RWPE2 (cell line): ENCODE measurements at regions not wholly inside any gene's neighbourhood (a gene's known extent, or its start where the extent isn't known, plus 50 kb on each side); places are given as distances from the start of the nearest gene placed in this dataset.

Source experiments
- ATAC-seq: fragments of 200-7000 bp; cut with Tn5 transposase; 3 replicates; pipeline ENCODE4 v1.9.1; 2021; ENCODE audit warnings: low read depth
- DNase-seq: peaks from one replicate; pipeline ENCODE4 v3.0.0-alpha.2; 2020; ENCODE audit warnings: low spot score
- H3K27ac ChIP-seq: fragments of 450-650 bp; 2 replicates; pipeline ENCODE4 v1.5.1; 2017; ENCODE audit warnings: mild to moderate bottlenecking; ENCODE audit not compliant: poor library complexity, severe bottlenecking
- H3K27me3 ChIP-seq: fragments of 250-450 bp; sonication (Bioruptor Pico); 2 replicates; pipeline ENCODE4 v1.5.1; 2021; ENCODE audit warnings: mild to moderate bottlenecking, moderate library complexity; ENCODE audit not compliant: insufficient read depth, poor library complexity, severe bottlenecking
- H3K36me3 ChIP-seq: fragments of 250-450 bp; sonication (Bioruptor Pico); 2 replicates; pipeline ENCODE4 v1.5.1; 2020; ENCODE audit warnings: low read depth, mild to moderate bottlenecking, moderate library complexity
- H3K4me1 ChIP-seq: fragments of 250-450 bp; sonication (Bioruptor Pico); 2 replicates; pipeline ENCODE4 v1.5.1; 2021; ENCODE audit warnings: mild to moderate bottlenecking, moderate library complexity; ENCODE audit not compliant: insufficient read depth, poor library complexity, severe bottlenecking
- H3K4me3 ChIP-seq: fragments of 250-450 bp; sonication (Bioruptor Pico); 2 replicates; pipeline ENCODE4 v1.5.1; 2021; ENCODE audit warnings: mild to moderate bottlenecking, moderate library complexity; ENCODE audit not compliant: severe bottlenecking
- H3K9me3 ChIP-seq: fragments of 250-450 bp; sonication (Bioruptor Pico); 2 replicates; pipeline ENCODE4 v1.5.1; 2021; ENCODE audit warnings: mild to moderate bottlenecking, moderate library complexity; ENCODE audit not compliant: severe bottlenecking
- TF ChIP-seq, protein P1 (sequence below): fragments of 450-650 bp; IDR thresholded peaks from one replicate; pipeline ENCODE4 v1.5.1; 2017; ENCODE audit warnings: mild to moderate bottlenecking, moderate library complexity; ENCODE audit not compliant: poor library complexity, severe bottlenecking

- no peak overlapping the region for H3K27ac ChIP-seq
- no peaks in the 10 kb centered on the region for H3K36me3 ChIP-seq
- no peak for ATAC-seq
- no peak for DNase-seq
- H3K9me3 ChIP-seq: peaks cover 2% of the 10 kb centered on the region
- H3K27me3 ChIP-seq: peaks cover 58% of the 10 kb centered on the region
- H3K4me1 ChIP-seq: no peaks in the 10 kb centered on the region
- no peak overlapping the region for H3K4me3 ChIP-seq
- TF ChIP-seq, protein P1, sequence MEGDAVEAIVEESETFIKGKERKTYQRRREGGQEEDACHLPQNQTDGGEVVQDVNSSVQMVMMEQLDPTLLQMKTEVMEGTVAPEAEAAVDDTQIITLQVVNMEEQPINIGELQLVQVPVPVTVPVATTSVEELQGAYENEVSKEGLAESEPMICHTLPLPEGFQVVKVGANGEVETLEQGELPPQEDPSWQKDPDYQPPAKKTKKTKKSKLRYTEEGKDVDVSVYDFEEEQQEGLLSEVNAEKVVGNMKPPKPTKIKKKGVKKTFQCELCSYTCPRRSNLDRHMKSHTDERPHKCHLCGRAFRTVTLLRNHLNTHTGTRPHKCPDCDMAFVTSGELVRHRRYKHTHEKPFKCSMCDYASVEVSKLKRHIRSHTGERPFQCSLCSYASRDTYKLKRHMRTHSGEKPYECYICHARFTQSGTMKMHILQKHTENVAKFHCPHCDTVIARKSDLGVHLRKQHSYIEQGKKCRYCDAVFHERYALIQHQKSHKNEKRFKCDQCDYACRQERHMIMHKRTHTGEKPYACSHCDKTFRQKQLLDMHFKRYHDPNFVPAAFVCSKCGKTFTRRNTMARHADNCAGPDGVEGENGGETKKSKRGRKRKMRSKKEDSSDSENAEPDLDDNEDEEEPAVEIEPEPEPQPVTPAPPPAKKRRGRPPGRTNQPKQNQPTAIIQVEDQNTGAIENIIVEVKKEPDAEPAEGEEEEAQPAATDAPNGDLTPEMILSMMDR: no peak
Observed at GRCh38 chr15:69631005-69631404, 178.4 kb downstream of the RPLP1 start.

- no peaks in the 10 kb centered on the region for H3K36me3 ChIP-seq
- peaks cover 53% of the 10 kb centered on the region for H3K27me3 ChIP-seq
- TF ChIP-seq, protein P1: no peak
- ATAC-seq: no peak
- H3K4me1 ChIP-seq: no peaks in the 10 kb centered on the region
- H3K4me3 ChIP-seq: no peak overlapping the region
- no peak overlapping the region for H3K27ac ChIP-seq
- peaks cover 2% of the 10 kb centered on the region for H3K9me3 ChIP-seq
- DNase-seq: no peak
Observed at GRCh38 chr15:69631978-69632377, 179.4 kb downstream of the RPLP1 start.

DNA sequence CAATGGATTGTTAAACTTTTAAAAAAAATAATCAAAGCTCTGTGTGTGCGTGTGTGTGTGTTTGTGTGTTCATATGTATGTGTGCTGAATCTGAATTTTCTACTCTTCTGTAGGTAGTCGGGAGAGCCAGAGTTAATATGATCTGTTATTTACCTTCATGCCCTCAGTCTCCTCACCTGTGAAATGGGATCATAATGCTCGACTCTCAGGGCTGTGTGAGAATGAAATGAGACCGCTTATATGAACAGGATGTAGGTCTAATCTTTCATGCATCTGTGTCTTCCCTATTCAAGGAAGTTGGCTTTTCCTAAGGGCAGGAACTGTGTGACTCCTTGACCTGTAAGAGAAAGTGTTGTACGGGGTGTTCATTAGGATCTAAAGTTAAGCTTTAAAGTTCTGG lies 182.2 kb downstream of the RPLP1 start:
- Histone ChIP-seq H3K4me3 (no peak overlapping the region), H3K27me3 (peaks cover 51% of the 10 kb centered on the region)
- ATAC-seq: no peak

GRCh38 chr15:69636169-69636915 lies 183.7 kb downstream of the RPLP1 start:
- H3K36me3 ChIP-seq: no peaks in the 10 kb centered on the region
- H3K27me3 ChIP-seq: peaks cover 51% of the 10 kb centered on the region
- DNase-seq: no peak
- H3K9me3 ChIP-seq: peaks cover 12% of the 10 kb centered on the region
- H3K4me3 ChIP-seq: no peak overlapping the region
- TF ChIP-seq, protein P1: no peak
- no peak for ATAC-seq
- H3K4me1 ChIP-seq: no peaks in the 10 kb centered on the region
- H3K27ac ChIP-seq: no peak overlapping the region

More for the DNA sequence above, 182.2 kb downstream of the RPLP1 start:
- no peak overlapping the region for H3K27ac ChIP-seq
- TF ChIP-seq, protein P1: no peak
- no peak for DNase-seq
- H3K4me1 ChIP-seq: no peaks in the 10 kb centered on the region
- H3K9me3 ChIP-seq: peaks cover 2% of the 10 kb centered on the region
- no peaks in the 10 kb centered on the region for H3K36me3 ChIP-seq

- H3K27ac ChIP-seq: no peak overlapping the region
- no peak for ATAC-seq
- H3K36me3 ChIP-seq: no peaks in the 10 kb centered on the region
- no peaks in the 10 kb centered on the region for H3K4me1 ChIP-seq
- H3K9me3 ChIP-seq: peaks cover 12% of the 10 kb centered on the region
- H3K27me3 ChIP-seq: peaks cover 45% of the 10 kb centered on the region
- TF ChIP-seq, protein P1: no peak
- no peak for DNase-seq
- no peak overlapping the region for H3K4me3 ChIP-seq
Observed at GRCh38 chr15:69637818-69638217, 185.2 kb downstream of the RPLP1 start.
